ENCODE measurements at regions not wholly inside any gene's neighbourhood (a gene's known extent, or its start where the extent isn't known, plus 50 kb on each side); places are given as distances from the start of the nearest gene placed in this dataset.

DNA sequence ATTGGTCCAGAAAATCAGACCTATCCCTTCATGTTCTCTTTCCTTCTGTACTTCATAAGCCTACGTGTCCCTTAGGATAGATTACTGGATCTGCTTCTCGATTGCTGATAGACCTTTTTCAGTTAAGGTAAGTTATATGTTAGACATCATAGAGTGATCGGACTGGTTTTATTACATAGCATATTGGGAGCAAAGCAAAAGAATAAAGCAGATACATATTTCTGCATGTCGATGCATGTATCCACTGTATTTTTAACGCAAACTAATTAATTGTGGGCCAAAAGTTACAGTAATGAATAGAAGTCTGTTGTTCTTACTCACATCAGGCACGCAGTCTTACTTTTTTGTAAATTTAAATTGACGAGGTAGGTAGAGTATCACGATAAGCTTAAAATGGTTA, 106.4 kb downstream of the SLIT2 start:
- TF ChIP-seq EZH2 (IDR thresholded peaks at IDR 0.05; ENCODE audit: borderline replicate concordance, low read depth, low read length, severe bottlenecking) = no peak
- TF ChIP-seq FOS (IDR thresholded peaks at IDR 0.05; ENCODE audit: borderline replicate concordance, insufficient read depth, low read length) = no peak
- TF ChIP-seq, protein P1, sequence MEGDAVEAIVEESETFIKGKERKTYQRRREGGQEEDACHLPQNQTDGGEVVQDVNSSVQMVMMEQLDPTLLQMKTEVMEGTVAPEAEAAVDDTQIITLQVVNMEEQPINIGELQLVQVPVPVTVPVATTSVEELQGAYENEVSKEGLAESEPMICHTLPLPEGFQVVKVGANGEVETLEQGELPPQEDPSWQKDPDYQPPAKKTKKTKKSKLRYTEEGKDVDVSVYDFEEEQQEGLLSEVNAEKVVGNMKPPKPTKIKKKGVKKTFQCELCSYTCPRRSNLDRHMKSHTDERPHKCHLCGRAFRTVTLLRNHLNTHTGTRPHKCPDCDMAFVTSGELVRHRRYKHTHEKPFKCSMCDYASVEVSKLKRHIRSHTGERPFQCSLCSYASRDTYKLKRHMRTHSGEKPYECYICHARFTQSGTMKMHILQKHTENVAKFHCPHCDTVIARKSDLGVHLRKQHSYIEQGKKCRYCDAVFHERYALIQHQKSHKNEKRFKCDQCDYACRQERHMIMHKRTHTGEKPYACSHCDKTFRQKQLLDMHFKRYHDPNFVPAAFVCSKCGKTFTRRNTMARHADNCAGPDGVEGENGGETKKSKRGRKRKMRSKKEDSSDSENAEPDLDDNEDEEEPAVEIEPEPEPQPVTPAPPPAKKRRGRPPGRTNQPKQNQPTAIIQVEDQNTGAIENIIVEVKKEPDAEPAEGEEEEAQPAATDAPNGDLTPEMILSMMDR (IDR thresholded peaks at IDR 0.05; ENCODE audit: extremely low read depth in 1 of 2, insufficient read depth in 1 of 2, low read depth in 1 of 2, low read length in 2 of 2) = no peak
- TF ChIP-seq, protein P2, sequence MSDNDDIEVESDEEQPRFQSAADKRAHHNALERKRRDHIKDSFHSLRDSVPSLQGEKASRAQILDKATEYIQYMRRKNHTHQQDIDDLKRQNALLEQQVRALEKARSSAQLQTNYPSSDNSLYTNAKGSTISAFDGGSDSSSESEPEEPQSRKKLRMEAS (IDR thresholded peaks at IDR 0.05; ENCODE audit: insufficient read depth, insufficient read length) = no peak
- no peak for TF ChIP-seq POLR2A (IDR thresholded peaks at IDR 0.05; ENCODE audit: low read depth, low read length)

All from endothelial cell of umbilical vein (primary cell).